Putamen (tissue), 1 donor: ENCODE measurements at regions not wholly inside any gene's neighbourhood (a gene's known extent, or its start where the extent isn't known, plus 50 kb on each side); places are given as distances from the start of the nearest gene placed in this dataset.
"Not testable (repeated sequence)": the region's sequence is repeated elsewhere in the genome, so short reads cannot be mapped to it uniquely, and the experiment has no call there.

Experiments
- DNase-seq: peaks from one replicate; pipeline ENCODE4 v3.0.0-alpha.2; 2016; ENCODE audit warnings: low spot score

GRCh38 chr6:85283436-85283835, 166.4 kb upstream of the NT5E start:
- no peak for DNase-seq

GRCh38 chr6:85278466-85279035, 171.3 kb upstream of the NT5E start:
- DNase-seq: no peak

GRCh38 chr6:85276026-85276425, 173.9 kb upstream of the NT5E start:
- DNase-seq: not testable (repeated sequence)

- DNase-seq: no peak
These were observed 174.4 kb upstream of the NT5E start for GRCh38 chr6:85275338-85275985.

- no peak for DNase-seq
These were observed 176.0 kb upstream of the NT5E start for GRCh38 chr6:85273870-85274269.

- no peak for DNase-seq
These were observed 176.8 kb upstream of the NT5E start for GRCh38 chr6:85273046-85273445.

- no peak for DNase-seq
These were observed 177.3 kb upstream of the NT5E start for GRCh38 chr6:85272592-85272991.

- no peak for DNase-seq
These were observed 187.3 kb upstream of the NT5E start for GRCh38 chr6:85262621-85263020.

- DNase-seq: no peak
These were observed 188.6 kb upstream of the NT5E start for GRCh38 chr6:85261271-85261670.

GRCh38 chr6:85255661-85256060, 194.2 kb upstream of the NT5E start:
- no peak for DNase-seq

GRCh38 chr6:85252552-85252951, 197.3 kb upstream of the NT5E start:
- no peak for DNase-seq

GRCh38 chr6:85252085-85252484, 197.8 kb upstream of the NT5E start:
- DNase-seq: no peak

- DNase-seq: no peak
These were observed 198.6 kb upstream of the NT5E start for GRCh38 chr6:85251300-85251699.

GRCh38 chr6:85250586-85251220, 199.2 kb upstream of the NT5E start:
- no peak for DNase-seq

GRCh38 chr6:85245004-85245403, 204.9 kb upstream of the NT5E start:
- no peak for DNase-seq

GRCh38 chr6:85241498-85242052, 208.3 kb upstream of the NT5E start:
- no peak for DNase-seq

GRCh38 chr6:85240787-85241385, 209.0 kb upstream of the NT5E start:
- no peak for DNase-seq

GRCh38 chr6:85237478-85237877, 212.4 kb upstream of the NT5E start:
- DNase-seq: no peak

GRCh38 chr6:85236636-85237035, 213.2 kb upstream of the NT5E start:
- DNase-seq: no peak

- not testable (repeated sequence) for DNase-seq
These were observed 222.5 kb upstream of the NT5E start for GRCh38 chr6:85227345-85227744.

- not testable (repeated sequence) for DNase-seq
These were observed 237.1 kb upstream of the NT5E start for GRCh38 chr6:85212794-85213193.

GRCh38 chr6:85195243-85195642, 254.6 kb upstream of the NT5E start:
- no peak for DNase-seq

GRCh38 chr6:85193339-85193738, 256.5 kb upstream of the NT5E start:
- no peak for DNase-seq
